PC-9 (cell line): ENCODE measurements at regions not wholly inside any gene's neighbourhood (a gene's known extent, or its start where the extent isn't known, plus 50 kb on each side); places are given as distances from the start of the nearest gene placed in this dataset.
"Not testable (repeated sequence)": the region's sequence is repeated elsewhere in the genome, so short reads cannot be mapped to it uniquely, and the experiment has no call there.

Experiments
- BruUV-seq: library from RNA; stranded (reverse); fragments of 400-500 nt; replicated peaks from 2 replicates; lab custom pipeline; 2021; lab: Mats Ljungman, UMichigan
- CTCF ChIA-PET: fragments of 300-600 bp; sonication (Branson Sonifier 250); formaldehyde crosslinking; loops from one replicate; lab custom pipeline; 2022; ENCODE audit warnings: antibody characterized with exemption; lab: Charles Lee
- POLR2A ChIA-PET: fragments of 300-600 bp; sonication (Branson Sonifier 250); formaldehyde crosslinking; loops from one replicate; lab custom pipeline; 2022; ENCODE audit warnings: antibody characterized with exemption; ENCODE audit not compliant: unreplicated experiment; lab: Charles Lee
- DNase-seq, 2 experiments: peaks; one replicate each; pipeline versions ENCODE4 v3.0.0 to v3.0.0-alpha.2; 2015 to 2022; ENCODE audit warnings: mixed read lengths in 1 of 2
- H2AFZ ChIP-seq: fragments of 200-600 bp; sonication (generic); 2 replicates; pipeline ENCODE4 v1.8.1; 2017; ENCODE audit warnings: antibody characterized with exemption
- H3F3A ChIP-seq: fragments of 200-600 bp; sonication (generic); 2 replicates; pipeline ENCODE4 v1.8.1; 2017; ENCODE audit warnings: antibody characterized with exemption, mild to moderate bottlenecking, low read depth; ENCODE audit not compliant: insufficient read depth
- H3K27ac ChIP-seq: fragments of 200-600 bp; sonication (generic); 2 replicates; pipeline ENCODE4 v1.6.1; 2016; ENCODE audit warnings: mixed run types
- H3K27me3 ChIP-seq: fragments of 200-600 bp; sonication (generic); 2 replicates; pipeline ENCODE4 v1.6.1; 2016; ENCODE audit warnings: low read depth, mixed run types; ENCODE audit not compliant: insufficient read depth
- H3K36me3 ChIP-seq: fragments of 200-600 bp; sonication (generic); 2 replicates; pipeline ENCODE4 v1.6.1; 2016; ENCODE audit warnings: low read depth, mixed run types
- H3K4me1 ChIP-seq: fragments of 200-600 bp; sonication (generic); replicated peaks from 2 replicates; pipeline ENCODE4 v1.6.1; 2016; ENCODE audit warnings: mixed run types; ENCODE audit not compliant: insufficient read depth
- H3K4me2 ChIP-seq: fragments of 200-600 bp; sonication (generic); 2 replicates; pipeline ENCODE4 v1.6.1; 2017; ENCODE audit warnings: mixed run types
- H3K4me3 ChIP-seq: fragments of 200-600 bp; sonication (generic); 2 replicates; pipeline ENCODE4 v1.6.1; 2016; ENCODE audit warnings: mixed run types
- H3K79me2 ChIP-seq: fragments of 200-600 bp; sonication (generic); 2 replicates; pipeline ENCODE4 v1.6.1; 2017; ENCODE audit warnings: low read depth, mixed run types
- H3K9me2 ChIP-seq: fragments of 200-600 bp; sonication (generic); 2 replicates; pipeline ENCODE4 v1.8.1; 2017; ENCODE audit warnings: mild to moderate bottlenecking; ENCODE audit not compliant: insufficient read depth
- H3K9me3 ChIP-seq: fragments of 200-600 bp; sonication (generic); 2 replicates; pipeline ENCODE4 v1.8.1; 2016; ENCODE audit warnings: low read depth; ENCODE audit not compliant: insufficient read depth
- H4K20me1 ChIP-seq: fragments of 200-600 bp; sonication (generic); 2 replicates; pipeline ENCODE4 v1.8.1; 2017; ENCODE audit not compliant: insufficient read depth
- EZH2 ChIP-seq: fragments of 200-600 bp; sonication (generic); IDR thresholded peaks from 2 replicates; pipeline ENCODE4 v1.8.0; 2017; ENCODE audit warnings: antibody characterized with exemption, low read depth
- intact Hi-C: fragments of 100-400 bp; cut with micrococcal nuclease; formaldehyde crosslinking; loops from one replicate; pipeline ENCODE4 v1.10.0; 2022; ENCODE audit not compliant: unreplicated experiment
- TF ChIP-seq, protein P1 (sequence below): fragments of 200-600 bp; sonication (generic); conservative IDR thresholded peaks from 2 replicates; pipeline ENCODE4 v1.6.1; 2017; ENCODE audit warnings: mixed run types, antibody characterized with exemption, mild to moderate bottlenecking, moderate library complexity

- POLR2A ChIA-PET = no interaction called here
- CTCF ChIA-PET = no interaction called here
- Histone ChIP-seq H3K9me3 (no peaks in the 10 kb centered on the region), H3K4me1 (peaks cover 10% of the 10 kb centered on the region; the same call in 1 of the 2 replicates), H3K79me2 (no peaks in the 10 kb centered on the region), H3K9me2 (no peaks in the 10 kb centered on the region; the same call in 1 of the 2 replicates), H3K27me3 (no peaks in the 10 kb centered on the region), H3K4me3 (no peak overlapping the region), H2AFZ (peak overlapping the region; percentile 15; the same call in 1 of the 2 replicates), H3K36me3 (no peaks in the 10 kb centered on the region), H4K20me1 (no peaks in the 10 kb centered on the region), H3K4me2 (no peak overlapping the region), H3F3A (0 out of 2 replicates have a peak, but pooled peaks cover 4% of the 10 kb centered on the region), H3K27ac (no peak overlapping the region)
- no TSS peak for BruUV-seq
- intact Hi-C loops = loop anchor here (5.0 kb wide), 1 partner anchor 86 kb away; no protein-coding TSS in a partner anchor
- DNase-seq = no peak
- TF ChIP-seq EZH2 = no peak
- TF ChIP-seq, protein P1, sequence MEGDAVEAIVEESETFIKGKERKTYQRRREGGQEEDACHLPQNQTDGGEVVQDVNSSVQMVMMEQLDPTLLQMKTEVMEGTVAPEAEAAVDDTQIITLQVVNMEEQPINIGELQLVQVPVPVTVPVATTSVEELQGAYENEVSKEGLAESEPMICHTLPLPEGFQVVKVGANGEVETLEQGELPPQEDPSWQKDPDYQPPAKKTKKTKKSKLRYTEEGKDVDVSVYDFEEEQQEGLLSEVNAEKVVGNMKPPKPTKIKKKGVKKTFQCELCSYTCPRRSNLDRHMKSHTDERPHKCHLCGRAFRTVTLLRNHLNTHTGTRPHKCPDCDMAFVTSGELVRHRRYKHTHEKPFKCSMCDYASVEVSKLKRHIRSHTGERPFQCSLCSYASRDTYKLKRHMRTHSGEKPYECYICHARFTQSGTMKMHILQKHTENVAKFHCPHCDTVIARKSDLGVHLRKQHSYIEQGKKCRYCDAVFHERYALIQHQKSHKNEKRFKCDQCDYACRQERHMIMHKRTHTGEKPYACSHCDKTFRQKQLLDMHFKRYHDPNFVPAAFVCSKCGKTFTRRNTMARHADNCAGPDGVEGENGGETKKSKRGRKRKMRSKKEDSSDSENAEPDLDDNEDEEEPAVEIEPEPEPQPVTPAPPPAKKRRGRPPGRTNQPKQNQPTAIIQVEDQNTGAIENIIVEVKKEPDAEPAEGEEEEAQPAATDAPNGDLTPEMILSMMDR = no peak
Observed at GRCh38 chr7:81158189-81158588, 239.3 kb upstream of the SEMA3C start.

DNA sequence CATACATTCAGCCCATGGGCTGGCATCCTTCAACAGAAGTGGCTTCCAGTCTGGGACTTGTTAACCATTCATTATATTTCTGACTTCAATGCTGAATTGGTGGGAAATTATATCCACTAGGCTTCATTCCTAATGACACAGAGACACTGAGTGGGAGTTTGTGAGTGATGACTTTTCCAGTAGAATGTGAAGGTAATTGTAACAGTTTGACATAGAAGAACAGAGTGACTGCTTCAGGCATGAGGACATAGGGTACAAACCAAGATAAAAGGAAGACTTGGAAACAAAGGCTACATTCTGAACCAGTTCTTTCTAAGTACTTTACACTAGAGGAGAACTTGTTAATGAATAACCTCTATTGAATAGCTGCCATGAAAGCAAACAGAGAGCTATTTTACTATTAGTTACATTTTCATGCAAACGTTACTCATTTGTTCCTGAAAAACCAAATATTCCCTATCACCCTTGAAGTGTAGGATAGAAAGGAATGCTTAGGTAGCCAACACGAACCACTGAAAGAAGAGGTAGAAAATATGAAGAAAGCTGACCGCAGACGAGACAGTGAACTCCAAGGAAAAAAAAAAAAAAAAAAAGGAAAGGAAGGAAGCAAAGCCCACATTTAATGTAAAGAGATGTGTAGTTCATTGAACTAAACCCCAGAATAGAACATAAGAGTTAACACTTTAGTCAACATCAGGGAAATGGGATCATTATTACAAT lies 237.0 kb upstream of the SEMA3C start:
- ChIA-PET POLR2A (no interaction called here), CTCF (no interaction called here)
- BruUV-seq = no TSS peak
- intact Hi-C loops = loop anchor here (5.0 kb wide), 1 partner anchor 84 kb away; no protein-coding TSS in a partner anchor
- TF ChIP-seq, protein P1 = no peak
- no peak for TF ChIP-seq EZH2
- no peaks in the 10 kb centered on the region for H3K27me3 ChIP-seq
- no peaks in the 10 kb centered on the region for H3K79me2 ChIP-seq
- no peak for DNase-seq
- no peaks in the 10 kb centered on the region; the same call in 1 of the 2 replicates for H3K9me2 ChIP-seq
- H3K27ac ChIP-seq = no peak overlapping the region
- no peaks in the 10 kb centered on the region for H4K20me1 ChIP-seq
- no peak overlapping the region for H3K4me2 ChIP-seq
- H3K9me3 ChIP-seq = no peaks in the 10 kb centered on the region
- H3K36me3 ChIP-seq = no peaks in the 10 kb centered on the region
- H3K4me3 ChIP-seq = no peak overlapping the region
- H3F3A ChIP-seq = no peaks in the 10 kb centered on the region
- H2AFZ ChIP-seq = no peak overlapping the region
- peaks cover 10% of the 10 kb centered on the region; the same call in 1 of the 2 replicates for H3K4me1 ChIP-seq

DNA sequence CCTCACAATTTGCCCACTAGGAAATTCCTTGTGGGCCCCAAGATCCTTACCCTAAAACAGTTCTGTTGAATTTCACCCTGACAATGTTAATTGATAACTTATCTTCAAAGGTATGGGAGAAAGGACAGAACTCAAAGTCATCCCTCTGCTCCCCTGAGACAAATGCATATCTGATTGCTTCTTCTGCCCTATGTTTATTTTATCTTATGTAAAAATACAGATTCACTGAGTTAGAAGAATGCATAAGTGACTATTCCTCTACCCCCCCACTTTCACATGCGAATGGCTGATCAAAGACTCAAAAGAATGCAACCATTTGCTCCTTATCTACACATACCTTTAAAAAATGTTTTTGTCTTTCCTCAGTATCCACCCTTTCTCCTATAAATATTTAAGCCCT lies 235.7 kb upstream of the SEMA3C start:
- intact Hi-C loops = no loop called here
- no peak for DNase-seq
- TF ChIP-seq, protein P1 = no peak
- no peak for TF ChIP-seq EZH2
- no peaks in the 10 kb centered on the region for H3K36me3 ChIP-seq
- ChIA-PET CTCF (no interaction called here), POLR2A (no interaction called here)
- H3K4me3 ChIP-seq = no peak overlapping the region
- no peaks in the 10 kb centered on the region for H4K20me1 ChIP-seq
- H2AFZ ChIP-seq = peak overlapping the region; percentile 50; the same call in 1 of the 2 replicates
- no TSS peak for BruUV-seq
- no peak overlapping the region for H3K4me2 ChIP-seq
- no peak overlapping the region for H3K27ac ChIP-seq
- no peaks in the 10 kb centered on the region; the same call in 1 of the 2 replicates for H3K9me2 ChIP-seq
- no peaks in the 10 kb centered on the region for H3K9me3 ChIP-seq
- no peaks in the 10 kb centered on the region for H3F3A ChIP-seq
- H3K79me2 ChIP-seq = no peaks in the 10 kb centered on the region
- peaks cover 8% of the 10 kb centered on the region; the same call in 1 of the 2 replicates for H3K4me1 ChIP-seq
- no peaks in the 10 kb centered on the region for H3K27me3 ChIP-seq

GRCh38 chr7:81152925-81153324 lies 234.1 kb upstream of the SEMA3C start:
- BruUV-seq, H2AFZ ChIP-seq, H3K4me2 ChIP-seq, H4K20me1 ChIP-seq, H3K4me1 ChIP-seq, H3K27me3 ChIP-seq, H3K9me2 ChIP-seq, H3K27ac ChIP-seq, intact Hi-C loops, H3K79me2 ChIP-seq, H3K36me3 ChIP-seq, DNase-seq, POLR2A ChIA-PET, CTCF ChIA-PET, H3F3A ChIP-seq, H3K9me3 ChIP-seq, H3K4me3 ChIP-seq: not testable (repeated sequence)
